ENCODE measurements at regions not wholly inside any gene's neighbourhood (a gene's known extent, or its start where the extent isn't known, plus 50 kb on each side); places are given as distances from the start of the nearest gene placed in this dataset.

GRCh38 chr12:97912943-97913342 lies 450.3 kb downstream of the RMST start:
- H3K27me3 Mint-ChIP-seq, result no peaks in the 10 kb centered on the region
- no peaks in the 10 kb centered on the region for H3K9me3 Mint-ChIP-seq
- no peak overlapping the region for H3K4me3 Mint-ChIP-seq
- no peaks in the 10 kb centered on the region for H3K4me1 Mint-ChIP-seq
- no peak overlapping the region for H3K27ac Mint-ChIP-seq
- no peaks in the 10 kb centered on the region for H3K36me3 Mint-ChIP-seq

DNA sequence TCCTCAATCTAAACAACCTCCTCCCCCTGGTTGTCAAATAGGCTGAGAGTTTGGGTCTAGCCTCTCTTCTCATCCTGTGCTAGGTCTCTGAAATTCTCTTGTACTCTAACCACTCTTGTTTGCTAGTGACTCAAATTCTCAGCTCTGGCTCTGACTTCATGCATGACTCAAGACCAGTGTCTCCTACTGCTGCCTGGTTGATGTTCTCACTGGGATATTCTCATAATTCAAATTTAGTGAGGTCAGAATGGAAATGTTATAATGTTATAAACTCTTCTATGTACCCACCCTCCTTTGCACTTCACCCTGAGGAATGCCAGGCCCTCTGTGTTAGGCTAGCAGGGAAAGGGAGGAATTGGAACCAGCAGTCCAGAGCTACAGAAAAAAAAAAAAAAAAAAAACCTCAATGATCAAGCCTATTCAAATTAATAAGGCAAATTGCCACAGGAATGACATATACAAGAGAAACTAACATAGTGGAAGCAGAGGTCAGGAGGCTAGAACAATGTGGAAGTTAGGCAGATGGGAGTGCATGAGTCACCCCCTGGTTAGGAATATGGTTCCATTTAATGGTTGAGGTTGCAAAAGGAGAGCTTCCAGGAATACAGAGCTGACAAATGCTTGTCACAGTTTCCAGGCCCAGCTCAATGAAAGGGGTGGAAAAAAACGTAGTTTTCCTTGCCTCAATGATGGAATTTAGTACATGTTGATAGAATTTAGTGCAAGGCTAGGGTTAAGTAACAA lies 459.5 kb downstream of the RMST start:
- Mint-ChIP-seq H3K9me3 (peaks cover 5% of the 10 kb centered on the region), H3K36me3 (no peaks in the 10 kb centered on the region), H3K27ac (no peak overlapping the region), H3K4me1 (no peaks in the 10 kb centered on the region), H3K4me3 (no peak overlapping the region), H3K27me3 (peaks cover 2% of the 10 kb centered on the region)

DNA sequence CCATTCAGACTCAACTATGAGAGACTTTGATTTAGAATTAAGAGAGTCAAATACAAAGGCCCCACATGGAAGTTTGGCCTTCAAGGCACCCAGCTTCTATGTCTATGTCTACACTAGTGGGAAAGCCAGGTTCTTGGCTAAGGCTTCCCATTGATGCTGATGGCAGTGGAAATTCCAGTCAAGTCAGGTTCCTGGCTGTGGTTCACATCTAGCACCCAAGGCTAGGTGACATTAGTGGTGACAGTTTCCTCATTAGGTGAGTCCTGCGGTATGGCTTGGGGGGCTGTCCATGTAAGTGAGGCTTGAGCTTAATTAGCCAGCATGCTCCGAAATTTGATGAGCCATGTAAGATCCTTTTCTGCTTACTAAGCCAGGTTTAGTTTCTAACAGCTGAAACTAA lies 460.9 kb downstream of the RMST start:
- H3K4me3 Mint-ChIP-seq, result no peak overlapping the region

DNA sequence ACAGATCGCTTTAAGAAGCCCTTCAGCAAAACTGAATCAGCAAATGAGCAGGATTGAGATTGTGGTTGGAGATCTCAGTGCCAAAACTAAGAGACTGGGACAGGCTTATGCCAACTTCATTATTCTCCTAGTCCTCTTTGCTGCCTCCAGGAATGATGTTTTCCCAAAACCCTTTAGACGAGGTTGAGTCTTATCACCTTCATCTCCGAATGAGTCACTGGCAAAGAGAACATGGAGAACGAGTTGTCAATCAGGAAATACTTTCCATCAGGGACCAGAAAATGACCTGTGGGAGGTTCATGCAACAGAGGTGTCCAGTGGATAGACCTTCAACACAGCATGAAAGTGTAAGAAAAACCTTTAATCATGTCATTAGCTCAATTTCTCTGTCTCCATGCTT lies 461.5 kb downstream of the RMST start:
- Mint-ChIP-seq H3K4me1 (no peaks in the 10 kb centered on the region), H3K27me3 (peaks cover 2% of the 10 kb centered on the region), H3K4me3 (no peak overlapping the region), H3K9me3 (peaks cover 5% of the 10 kb centered on the region), H3K36me3 (no peaks in the 10 kb centered on the region), H3K27ac (no peak overlapping the region)

More for the DNA sequence above, 460.9 kb downstream of the RMST start:
- no peak overlapping the region for H3K27ac Mint-ChIP-seq
- peaks cover 2% of the 10 kb centered on the region for H3K27me3 Mint-ChIP-seq
- no peaks in the 10 kb centered on the region for H3K36me3 Mint-ChIP-seq
- H3K4me1 Mint-ChIP-seq, result no peaks in the 10 kb centered on the region
- H3K9me3 Mint-ChIP-seq, result peaks cover 5% of the 10 kb centered on the region

DNA sequence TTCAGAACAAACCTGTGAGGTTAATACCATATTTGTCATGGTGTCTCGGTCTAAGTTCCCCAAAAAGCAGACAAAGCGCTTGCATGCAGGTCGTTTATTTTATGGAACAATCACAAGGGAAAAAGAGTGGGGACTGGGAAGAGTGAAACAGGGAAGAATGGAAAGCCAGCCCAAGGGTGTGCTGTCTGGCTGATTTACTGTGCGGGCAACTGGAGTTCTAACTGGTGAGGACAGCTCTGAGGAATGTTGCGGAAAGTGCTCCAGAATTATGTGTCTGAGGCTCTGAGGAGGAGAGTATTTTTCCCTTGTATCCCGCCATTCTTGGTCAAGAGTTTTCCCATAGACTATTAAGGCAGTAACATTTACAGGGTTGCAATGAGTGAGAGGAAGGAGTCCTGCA lies 465.4 kb downstream of the RMST start:
- Mint-ChIP-seq H3K4me3 (no peak overlapping the region), H3K9me3 (no peaks in the 10 kb centered on the region), H3K36me3 (no peaks in the 10 kb centered on the region), H3K27me3 (peaks cover 1% of the 10 kb centered on the region), H3K27ac (no peak overlapping the region), H3K4me1 (no peaks in the 10 kb centered on the region)

DNA sequence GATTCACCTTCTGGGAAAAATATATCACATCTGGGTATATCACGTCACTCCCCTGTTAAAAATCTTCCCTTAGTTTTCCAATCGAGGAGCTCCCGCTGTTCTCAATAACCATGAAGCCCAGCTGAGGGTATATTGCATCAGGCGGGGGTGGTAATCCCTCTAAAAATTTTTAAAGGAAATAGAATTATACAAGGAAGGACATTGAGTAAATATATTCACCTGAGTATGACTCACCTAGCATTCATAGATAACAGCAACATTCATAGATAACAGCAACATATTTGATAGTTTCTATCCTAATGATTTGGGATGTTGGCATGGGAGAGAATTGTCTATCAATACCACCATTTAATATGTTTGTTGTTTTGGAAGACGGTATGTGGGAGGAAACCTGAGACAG lies 473.6 kb downstream of the RMST start:
- H3K36me3 Mint-ChIP-seq, result no peaks in the 10 kb centered on the region
- no peak overlapping the region for H3K27ac Mint-ChIP-seq
- H3K9me3 Mint-ChIP-seq, result peaks cover 7% of the 10 kb centered on the region
- H3K27me3 Mint-ChIP-seq, result peaks cover 4% of the 10 kb centered on the region
- no peaks in the 10 kb centered on the region for H3K4me1 Mint-ChIP-seq
- no peak overlapping the region for H3K4me3 Mint-ChIP-seq

GRCh38 chr12:97938031-97938430 lies 475.4 kb downstream of the RMST start:
- Mint-ChIP-seq H3K4me1 (no peaks in the 10 kb centered on the region), H3K36me3 (no peaks in the 10 kb centered on the region), H3K4me3 (no peak overlapping the region), H3K9me3 (peaks cover 7% of the 10 kb centered on the region), H3K27ac (no peak overlapping the region), H3K27me3 (peaks cover 4% of the 10 kb centered on the region)

- Mint-ChIP-seq H3K27me3 (peaks cover 3% of the 10 kb centered on the region), H3K4me1 (no peaks in the 10 kb centered on the region)
Observed at GRCh38 chr12:97939156-97939555, 476.6 kb downstream of the RMST start.

DNA sequence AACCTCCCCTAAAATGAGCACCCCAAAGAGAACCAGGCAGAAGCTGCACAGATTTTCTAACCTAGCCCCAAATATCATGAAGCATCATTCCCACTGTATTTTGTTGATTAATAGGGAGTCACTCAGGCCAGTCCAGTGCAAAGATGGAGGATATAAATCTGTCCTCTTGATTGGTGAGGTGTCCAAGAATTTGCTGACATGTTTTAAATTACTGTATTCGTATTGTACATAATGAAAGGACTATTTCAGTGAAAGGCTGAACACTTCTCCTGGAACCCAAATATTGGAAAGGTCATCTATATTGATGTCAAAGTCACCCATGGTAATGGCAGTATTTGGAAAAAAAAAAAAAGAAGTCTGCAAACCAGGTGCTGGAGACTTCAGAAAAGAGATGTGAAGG lies 477.5 kb downstream of the RMST start:
- no peaks in the 10 kb centered on the region for H3K36me3 Mint-ChIP-seq
- peaks cover 7% of the 10 kb centered on the region for H3K9me3 Mint-ChIP-seq
- H3K27me3 Mint-ChIP-seq, result peaks cover 3% of the 10 kb centered on the region
- H3K27ac Mint-ChIP-seq, result no peak overlapping the region
- no peaks in the 10 kb centered on the region for H3K4me1 Mint-ChIP-seq
- no peak overlapping the region for H3K4me3 Mint-ChIP-seq

More at GRCh38 chr12:97939156-97939555, 476.6 kb downstream of the RMST start:
- no peak overlapping the region for H3K4me3 Mint-ChIP-seq
- H3K9me3 Mint-ChIP-seq, result peaks cover 7% of the 10 kb centered on the region
- H3K27ac Mint-ChIP-seq, result no peak overlapping the region
- H3K36me3 Mint-ChIP-seq, result no peaks in the 10 kb centered on the region

GRCh38 chr12:97940629-97941028 lies 478.0 kb downstream of the RMST start:
- Mint-ChIP-seq H3K4me3 (no peak overlapping the region), H3K27me3 (peaks cover 3% of the 10 kb centered on the region), H3K36me3 (no peaks in the 10 kb centered on the region), H3K9me3 (peaks cover 7% of the 10 kb centered on the region), H3K27ac (no peak overlapping the region), H3K4me1 (no peaks in the 10 kb centered on the region)

- Mint-ChIP-seq H3K4me1 (no peaks in the 10 kb centered on the region), H3K4me3 (no peak overlapping the region), H3K27me3 (peaks cover 3% of the 10 kb centered on the region), H3K27ac (no peak overlapping the region), H3K36me3 (no peaks in the 10 kb centered on the region), H3K9me3 (peaks cover 10% of the 10 kb centered on the region)
Observed at GRCh38 chr12:97941686-97942354, 479.2 kb downstream of the RMST start.

- Mint-ChIP-seq H3K9me3 (peaks cover 24% of the 10 kb centered on the region), H3K27me3 (peaks cover 3% of the 10 kb centered on the region), H3K36me3 (peaks cover 1% of the 10 kb centered on the region), H3K27ac (no peak overlapping the region), H3K4me3 (no peak overlapping the region), H3K4me1 (no peaks in the 10 kb centered on the region)
Observed at GRCh38 chr12:97943359-97943758, 480.8 kb downstream of the RMST start.

- peaks cover 1% of the 10 kb centered on the region for H3K36me3 Mint-ChIP-seq
- peaks cover 3% of the 10 kb centered on the region for H3K27me3 Mint-ChIP-seq
- peaks cover 30% of the 10 kb centered on the region for H3K9me3 Mint-ChIP-seq
- H3K4me1 Mint-ChIP-seq, result no peaks in the 10 kb centered on the region
- no peak overlapping the region for H3K27ac Mint-ChIP-seq
- H3K4me3 Mint-ChIP-seq, result no peak overlapping the region
Observed at GRCh38 chr12:97944576-97944975, 482.0 kb downstream of the RMST start.

DNA sequence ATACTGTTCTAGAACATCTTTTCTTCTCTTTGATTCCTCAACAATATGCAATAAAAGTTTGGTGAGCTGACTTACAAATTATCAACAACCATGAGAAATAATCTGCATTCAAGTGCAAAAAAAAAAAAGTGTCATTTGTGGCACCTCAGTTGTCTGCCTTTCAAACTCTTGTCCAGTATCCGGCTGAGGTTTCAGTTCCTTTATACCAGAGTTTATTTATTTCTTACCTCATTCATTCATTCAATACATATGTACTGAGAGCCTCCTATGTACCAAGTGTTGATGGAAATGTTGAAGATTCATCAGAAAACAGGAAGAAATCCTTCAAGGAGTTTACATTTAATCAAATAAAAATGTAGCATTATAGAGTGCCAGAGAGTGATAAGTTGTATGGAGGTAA lies 484.1 kb downstream of the RMST start:
- no peak overlapping the region for H3K4me3 Mint-ChIP-seq
- no peak overlapping the region for H3K27ac Mint-ChIP-seq
- H3K36me3 Mint-ChIP-seq, result peaks cover 1% of the 10 kb centered on the region
- H3K27me3 Mint-ChIP-seq, result no peaks in the 10 kb centered on the region
- peaks cover 29% of the 10 kb centered on the region for H3K9me3 Mint-ChIP-seq
- H3K4me1 Mint-ChIP-seq, result no peaks in the 10 kb centered on the region

- H3K4me3 Mint-ChIP-seq, result no peak overlapping the region
- H3K4me1 Mint-ChIP-seq, result no peaks in the 10 kb centered on the region
- H3K36me3 Mint-ChIP-seq, result peaks cover 1% of the 10 kb centered on the region
- no peak overlapping the region for H3K27ac Mint-ChIP-seq
- peaks cover 29% of the 10 kb centered on the region for H3K9me3 Mint-ChIP-seq
- no peaks in the 10 kb centered on the region for H3K27me3 Mint-ChIP-seq
Observed at GRCh38 chr12:97948591-97948990, 486.0 kb downstream of the RMST start.

- no peak overlapping the region for H3K4me3 Mint-ChIP-seq
- no peak overlapping the region for H3K27ac Mint-ChIP-seq
- no peaks in the 10 kb centered on the region for H3K27me3 Mint-ChIP-seq
- H3K4me1 Mint-ChIP-seq, result no peaks in the 10 kb centered on the region
- H3K9me3 Mint-ChIP-seq, result peaks cover 36% of the 10 kb centered on the region
- peaks cover 1% of the 10 kb centered on the region for H3K36me3 Mint-ChIP-seq
Observed at GRCh38 chr12:97951239-97951638, 488.6 kb downstream of the RMST start.

All from activated naive CD4-positive, alpha-beta T cell treated with anti-CD3 and anti-CD28 coated beads, Interleukin-2, amount 50 U/mL, for 24 hours (primary cell).